K562 (cell line): ENCODE measurements at regions not wholly inside any gene's neighbourhood (a gene's known extent, or its start where the extent isn't known, plus 50 kb on each side); places are given as distances from the start of the nearest gene placed in this dataset.

ENCODE experiments used
- ATAC-seq: fragments of 200-7000 bp; cut with Tn5 transposase; 3 replicates; pipeline ENCODE4 v1.9.1; 2020; ENCODE audit warnings: moderate library complexity
- BruUV-seq: library from RNA; stranded (reverse); fragments of 400-500 nt; replicated peaks from 2 replicates; lab custom pipeline; 2021; lab: Mats Ljungman, UMichigan
- CTCF ChIA-PET: fragments of 300-600 bp; formaldehyde crosslinking; extraction: SDS; loops from one replicate; lab custom pipeline; 2021; ENCODE audit warnings: low intra/inter-chr PET ratio; lab: Yijun Ruan, JAX
- POLR2A ChIA-PET: fragments of 300-600, 350-650 bp; sonication (Branson Sonifier 250); formaldehyde crosslinking; extraction: SDS; loops from one replicate; lab custom pipeline; 2021; ENCODE audit warnings: antibody characterized with exemption, inconsistent platforms; lab: Yijun Ruan, JAX
- DNase-seq, 4 experiments: peaks; one replicate each; pipeline versions ENCODE4 v3.0.0 to v3.0.0-alpha.2; 2011 to 2018; ENCODE audit warnings: low spot score in 3 of 4, mixed read lengths in 3 of 4; ENCODE audit errors: extremely low read depth in 1 of 4
- FAIRE-seq: peaks from 2 replicates; lab custom pipeline; 2011; peaks lifted over from hg19 to GRCh38; lab: Jason Lieb, UNC
- H2AFZ ChIP-seq: 2 replicates; pipeline ENCODE4 v1.6.0; 2011; ENCODE audit warnings: low read depth, low read length, control low read depth, inconsistent platforms
- H3K27ac ChIP-seq: fragments of 200-600 bp; 3 replicates; pipeline ENCODE4 v1.8.0; 2011; ENCODE audit warnings: low read depth, mild to moderate bottlenecking, control low read depth, inconsistent platforms, low read length, moderate library complexity, mixed read lengths; ENCODE audit errors: extremely low read depth
- H3K27me3 ChIP-seq, 2 experiments: fragments of 300-600 bp in 1 of 2; 2 replicates in 1 of 2; 3 replicates in 1 of 2; pipeline versions ENCODE4 v1.6.0 to v1.8.0; 2011; ENCODE audit warnings: inconsistent platforms in 2 of 2, low read length in 2 of 2, mild to moderate bottlenecking in 1 of 2, mixed read lengths in 1 of 2, moderate library complexity in 1 of 2; ENCODE audit not compliant: control insufficient read depth in 2 of 2, insufficient read depth in 2 of 2
- H3K36me3 ChIP-seq: fragments of 300-600 bp; 3 replicates; pipeline ENCODE4 v1.8.0; 2011; ENCODE audit warnings: mild to moderate bottlenecking, low read length, inconsistent platforms; ENCODE audit not compliant: control insufficient read depth, insufficient read depth
- H3K4me1 ChIP-seq, 2 experiments: fragments of 200-600 bp in 1 of 2; replicated peaks in 1 of 2; 2 replicates in 1 of 2; 3 replicates in 1 of 2; pipeline versions ENCODE4 v1.5.1 to v1.8.0; 2011; ENCODE audit warnings: inconsistent platforms in 2 of 2, low read length in 2 of 2, mild to moderate bottlenecking in 1 of 2, mixed read lengths in 1 of 2, moderate library complexity in 1 of 2; ENCODE audit not compliant: control insufficient read depth in 2 of 2, insufficient read depth in 2 of 2
- H3K4me2 ChIP-seq: 2 replicates; pipeline ENCODE4 v1.6.1; 2011; ENCODE audit warnings: low read length, control low read depth, inconsistent platforms, mixed read lengths; ENCODE audit not compliant: insufficient read depth
- H3K4me3 ChIP-seq: fragments of 200-600 bp; sonication (generic), shearing (Covaris generic); 2 replicates; pipeline ENCODE4 v1.5.1; 2016; ENCODE audit warnings: control low read depth, inconsistent platforms
- H3K79me2 ChIP-seq: fragments of 200-600 bp; 3 replicates; pipeline ENCODE4 v1.8.0; 2011; ENCODE audit warnings: low read length, inconsistent platforms; ENCODE audit not compliant: control insufficient read depth, insufficient read depth
- H3K9ac ChIP-seq, 2 experiments: 2 replicates each; pipeline versions ENCODE4 v1.6.0 to v1.6.1; 2011; ENCODE audit warnings: low read depth in 2 of 2, low read length in 2 of 2, control low read depth in 1 of 2, inconsistent platforms in 1 of 2, mild to moderate bottlenecking in 1 of 2, mixed read lengths in 1 of 2; ENCODE audit not compliant: insufficient read depth in 1 of 2
- H3K9me1 ChIP-seq: one replicate; pipeline ENCODE4 v1.6.0; 2011; ENCODE audit warnings: inconsistent platforms, mild to moderate bottlenecking, low read length, moderate library complexity; ENCODE audit not compliant: control insufficient read depth, insufficient read depth
- H3K9me3 ChIP-seq: replicated peaks from 2 replicates; pipeline ENCODE4 v1.5.1; 2011; ENCODE audit warnings: low read depth, low read length, inconsistent platforms; ENCODE audit not compliant: control insufficient read depth, insufficient read depth
- H4K20me1 ChIP-seq: replicated peaks from 2 replicates; pipeline ENCODE4 v1.6.1; 2011; ENCODE audit warnings: low read length, inconsistent platforms, mixed read lengths; ENCODE audit not compliant: control insufficient read depth, insufficient read depth
- ATF7 ChIP-seq: fragments of 450-650 bp; IDR thresholded peaks from 2 replicates; pipeline ENCODE4 v1.7.1; 2014; ENCODE audit warnings: mild to moderate bottlenecking, moderate library complexity
- FOXO4 ChIP-seq: fragments of 450-650 bp; formaldehyde crosslinking; IDR thresholded peaks from 2 replicates; pipeline ENCODE4 v1.4.0; 2020; ENCODE audit warnings: mild to moderate bottlenecking, moderate library complexity
- SAP30 ChIP-seq: fragments of 200-600 bp; sonication (generic); IDR thresholded peaks from 2 replicates; pipeline ENCODE4 v1.6.1; 2012; ENCODE audit warnings: borderline replicate concordance, low read depth, mild to moderate bottlenecking, moderate library complexity, low read length, control low read depth, inconsistent platforms; ENCODE audit not compliant: insufficient read depth, poor library complexity, severe bottlenecking
- ZNF507 ChIP-seq: conservative IDR thresholded peaks from 2 replicates; pipeline ENCODE4 v1.6.1; 2017; ENCODE audit warnings: missing genetic modification characterization, missing compliant biosample characterization
- WGBS: fragments of 100-300 bp; shearing (Covaris generic); methylation state at CpG from one replicate; pipeline ENCODE4 v1.1.6; 2016; ENCODE audit warnings: low coverage, mixed read lengths; ENCODE audit not compliant: insufficient coverage; ENCODE audit errors: missing lambda C conversion rate; 5-methylcytosine and 5-hydroxymethylcytosine counted together
- in situ Hi-C: fragments of 300-500 bp; cut with MboI; formaldehyde crosslinking; loops from 4 replicates; pipeline ENCODE4 v1.15.0; 2018; ENCODE audit warnings: inconsistent platforms, mixed read lengths
- intact Hi-C: fragments of 100-400 bp; cut with micrococcal nuclease; formaldehyde crosslinking; loops from 2 replicates; pipeline ENCODE4 v1.14.2; 2022

- H3K36me3 ChIP-seq = no peaks in the 10 kb centered on the region
- TF ChIP-seq ATF7 (no peak), SAP30 (no peak), ZNF507 (tag) (no peak), FOXO4 (no peak)
- in situ Hi-C loops (no loop called here), intact Hi-C loops (no loop called here)
- FAIRE-seq = no peak
- POLR2A ChIA-PET = no interaction called here
- no peak overlapping the region for H3K4me2 ChIP-seq
- H3K27me3 ChIP-seq = peaks cover 0 to 6% of the 10 kb centered on the region in 2 experiments; a peak in 2 of 5 replicates
- no peak overlapping the region for H3K4me3 ChIP-seq
- no peaks in the 10 kb centered on the region for H3K4me1 ChIP-seq
- H4K20me1 ChIP-seq = no peaks in the 10 kb centered on the region
- H3K9me1 ChIP-seq = no peaks in the 10 kb centered on the region
- H3K9ac ChIP-seq = no peak overlapping the region
- no peak overlapping the region for H3K27ac ChIP-seq
- no peaks in the 10 kb centered on the region for H3K79me2 ChIP-seq
- no TSS peak for BruUV-seq
- WGBS = 0% methylated on average over 3 of the region's 3 CpGs
- no peaks in the 10 kb centered on the region for H3K9me3 ChIP-seq
- CTCF ChIA-PET = no interaction called here
- no peak overlapping the region for H2AFZ ChIP-seq
- no peak for DNase-seq
- no peak for ATAC-seq
Observed at GRCh38 chr4:185874516-185875230, 62.7 kb upstream of the SORBS2 start.
